GM21447 (cell line): ENCODE measurements at regions not wholly inside any gene's neighbourhood (a gene's known extent, or its start where the extent isn't known, plus 50 kb on each side); places are given as distances from the start of the nearest gene placed in this dataset.

Experiments used
- ATAC-seq: cut with Tn5 transposase; IDR thresholded peaks from one replicate; pipeline ENCODE4 v1.9.1; 2021; ENCODE audit not compliant: unreplicated experiment

DNA sequence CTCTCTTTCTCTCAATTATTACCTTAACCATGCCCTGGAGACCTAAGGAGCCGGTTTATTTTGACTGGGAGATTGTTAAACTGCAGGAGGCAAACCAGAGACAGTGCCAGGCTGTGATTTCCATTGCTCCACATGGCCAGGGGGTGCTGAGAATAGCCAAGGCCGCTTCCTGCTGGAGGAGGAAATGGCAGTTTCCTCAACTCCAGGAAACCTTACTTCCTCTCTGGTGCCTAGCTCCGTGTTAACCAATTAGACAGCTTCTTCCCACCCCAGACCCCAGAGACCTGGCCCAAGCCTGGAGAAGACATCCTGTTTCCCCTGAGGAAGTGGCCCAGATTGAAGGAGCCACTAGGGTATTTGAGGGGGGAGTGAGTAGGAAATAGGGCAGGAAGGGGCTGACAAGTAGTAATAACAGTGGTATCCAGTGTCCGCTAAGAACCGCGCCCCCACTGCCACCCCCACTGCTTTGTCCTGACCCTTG, 161.2 kb downstream of the PLPP3 start:
- no peak for ATAC-seq

DNA sequence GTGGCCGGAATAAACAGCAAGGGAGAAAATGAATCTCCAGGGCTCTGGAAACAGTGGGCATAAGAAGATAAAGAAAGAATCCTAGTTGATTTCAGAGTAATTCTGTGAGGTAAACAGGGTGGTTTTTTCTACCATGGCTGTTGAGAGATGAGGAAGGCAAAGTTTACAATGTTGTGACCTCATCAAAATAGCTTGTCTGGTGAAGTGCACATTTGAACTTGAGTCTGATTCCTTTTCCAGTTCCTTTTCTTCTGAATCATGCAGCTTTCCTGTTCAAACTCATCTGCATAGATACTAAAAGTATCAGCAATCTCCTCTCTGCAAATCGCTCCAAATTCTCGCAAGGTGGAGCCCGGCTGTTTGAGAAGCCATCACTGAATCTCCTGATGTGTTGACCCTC, 161.7 kb downstream of the PLPP3 start:
- no peak for ATAC-seq

DNA sequence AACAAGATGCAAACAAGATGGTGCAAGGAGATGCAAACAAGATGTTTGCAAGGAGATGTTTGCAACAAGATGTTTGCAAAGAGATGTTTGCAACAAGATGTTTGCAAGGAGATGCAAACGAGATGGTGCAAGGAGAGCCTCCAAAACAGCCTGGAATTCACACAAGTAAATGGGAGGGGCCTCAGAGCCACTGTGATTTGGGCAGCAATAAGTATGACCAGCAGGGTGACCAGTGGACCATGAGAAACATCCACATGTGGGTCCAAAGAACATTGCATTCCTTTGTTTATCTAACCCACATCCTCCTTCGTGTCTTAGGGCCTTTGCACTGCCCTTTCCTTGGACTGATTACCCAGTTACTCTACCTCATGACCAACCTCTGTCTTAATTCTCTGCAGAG, 162.9 kb downstream of the PLPP3 start:
- no peak for ATAC-seq

DNA sequence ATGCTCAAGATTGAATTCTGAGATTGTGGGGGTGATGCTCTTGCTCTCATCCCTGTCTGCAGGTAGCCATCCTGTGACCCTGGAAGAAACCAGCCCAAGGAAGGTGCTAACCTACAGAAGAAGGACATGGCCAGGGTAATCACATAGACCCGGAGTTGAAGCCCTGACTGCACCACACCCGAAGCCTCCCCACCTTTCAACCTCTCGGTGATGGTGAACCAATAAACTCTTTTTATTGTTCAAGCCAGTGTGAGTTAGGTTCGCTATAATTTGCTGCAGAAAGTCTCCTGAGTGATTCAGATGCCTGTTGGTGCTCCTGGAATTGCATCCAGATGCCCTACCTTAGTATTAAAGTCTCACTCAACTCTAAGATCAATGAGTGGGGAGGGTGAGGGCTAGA, 163.6 kb downstream of the PLPP3 start:
- ATAC-seq, result no peak

DNA sequence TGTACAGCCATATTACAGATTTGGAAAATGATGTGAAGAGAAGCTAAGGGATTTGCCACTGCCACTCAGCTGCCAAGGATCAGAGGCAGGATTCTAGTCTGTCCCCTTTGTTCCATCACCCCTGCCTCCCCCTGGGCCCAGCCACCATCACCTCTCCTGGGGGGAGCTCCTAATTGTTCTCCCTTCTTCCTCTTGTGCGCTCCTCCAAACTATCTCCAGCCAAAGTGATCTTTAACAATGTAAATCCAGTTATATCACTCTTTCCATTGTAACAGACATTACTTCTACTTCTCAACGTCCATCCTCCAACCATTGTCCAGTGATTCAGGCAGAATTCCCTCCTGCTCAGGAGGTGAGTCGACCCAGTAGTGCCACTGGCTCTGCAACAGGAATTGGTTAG, 164.1 kb downstream of the PLPP3 start:
- ATAC-seq, result no peak

DNA sequence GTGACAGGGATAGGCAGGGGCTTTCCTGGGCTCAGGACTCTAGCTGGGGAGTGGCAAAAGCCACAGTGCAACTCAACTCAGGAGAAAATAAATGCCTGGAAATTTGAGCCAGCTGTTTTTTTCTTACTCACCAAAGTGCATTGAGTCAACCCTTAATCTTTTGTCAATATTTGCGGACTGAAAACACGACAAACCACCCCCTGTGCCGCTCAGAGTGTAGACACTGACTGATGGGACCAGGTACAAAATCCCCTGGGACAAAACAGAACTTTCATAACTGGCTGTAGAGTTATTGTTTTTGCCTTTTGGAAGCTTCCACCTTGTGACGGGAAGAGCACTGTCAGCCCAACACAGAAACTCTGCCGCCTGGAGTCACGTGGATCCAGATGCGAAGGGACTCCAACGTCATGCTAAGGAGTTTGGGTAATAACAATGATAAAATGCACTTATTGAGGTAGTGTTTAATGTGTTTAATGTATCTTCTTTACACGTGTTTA, 164.6 kb downstream of the PLPP3 start:
- no peak for ATAC-seq

DNA sequence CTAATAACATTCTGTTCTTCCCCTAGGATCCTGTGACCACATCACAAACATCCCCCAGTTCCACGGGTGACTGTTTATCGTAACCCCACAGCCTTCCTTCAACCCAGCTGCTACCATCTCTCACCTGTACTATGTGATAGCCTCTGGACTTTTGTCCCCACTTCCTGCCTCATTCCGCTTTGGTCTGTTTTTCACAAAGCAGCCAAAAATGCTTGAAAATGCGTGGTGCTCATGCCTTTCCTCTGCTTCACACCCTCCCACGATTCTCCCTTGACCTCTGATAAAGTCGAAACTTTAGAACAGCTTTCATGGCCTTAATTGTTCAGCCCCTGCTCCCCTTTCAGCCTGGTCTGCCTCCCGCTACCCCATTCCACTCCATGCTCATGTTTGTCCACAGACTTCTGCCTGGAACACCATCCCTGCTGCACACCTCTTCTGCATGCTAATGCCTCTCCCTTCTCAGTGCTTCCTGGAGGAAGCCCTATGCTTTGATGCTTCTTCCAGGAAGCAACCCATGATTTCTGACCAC, 165.6 kb downstream of the PLPP3 start:
- ATAC-seq, result no peak

DNA sequence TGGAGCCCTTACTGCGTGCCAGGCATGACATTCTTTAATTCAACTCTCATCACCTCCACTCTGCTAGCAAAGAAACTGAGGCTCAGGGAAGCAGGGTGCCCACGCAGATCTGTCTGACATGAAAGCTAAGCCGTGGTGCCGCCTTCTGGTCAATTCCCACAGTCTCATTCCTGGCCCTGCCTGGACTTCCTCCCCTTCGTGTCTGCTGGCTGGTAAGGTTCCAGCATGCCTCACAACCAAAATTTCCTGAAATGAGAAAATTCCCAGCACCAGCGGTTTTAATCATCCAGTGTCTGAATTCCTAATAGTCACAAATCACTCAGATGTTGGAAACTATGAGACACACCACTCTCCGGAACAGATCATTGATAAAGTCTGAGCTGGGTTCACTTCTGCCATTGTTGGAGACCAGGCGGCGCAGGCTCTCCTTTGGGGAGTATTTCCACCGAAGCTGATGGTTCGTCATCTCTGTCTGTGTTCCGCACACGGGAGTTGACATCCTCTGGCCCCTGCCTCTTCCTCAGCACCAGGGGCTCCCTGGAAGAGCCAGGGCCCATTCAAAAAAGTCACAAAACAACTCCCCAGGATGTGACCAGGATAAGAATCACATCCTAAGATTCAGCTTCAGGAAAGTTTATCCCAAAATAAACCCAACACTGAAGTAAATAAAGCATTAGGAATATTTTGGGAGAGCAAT, 167.7 kb downstream of the PLPP3 start:
- ATAC-seq, result no peak

DNA sequence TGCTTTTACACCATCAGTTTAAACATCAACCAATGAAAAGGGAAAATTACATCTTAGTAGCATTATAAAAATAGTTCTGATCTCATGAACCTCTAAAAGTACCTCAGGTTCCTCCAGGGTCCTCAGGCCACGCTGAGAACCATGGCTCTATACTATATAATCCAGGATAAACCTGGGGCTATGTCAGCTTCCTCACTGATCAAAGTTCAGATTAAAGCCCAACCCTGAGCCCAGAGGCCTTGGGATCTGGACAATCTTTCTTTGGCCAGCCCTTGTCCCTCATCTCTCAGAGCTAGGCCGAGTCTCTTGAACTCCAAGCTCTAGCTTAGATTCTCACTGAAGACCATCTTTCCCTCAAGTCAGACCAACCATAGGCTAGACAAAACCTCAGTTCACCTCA, 168.3 kb downstream of the PLPP3 start:
- ATAC-seq, result no peak

DNA sequence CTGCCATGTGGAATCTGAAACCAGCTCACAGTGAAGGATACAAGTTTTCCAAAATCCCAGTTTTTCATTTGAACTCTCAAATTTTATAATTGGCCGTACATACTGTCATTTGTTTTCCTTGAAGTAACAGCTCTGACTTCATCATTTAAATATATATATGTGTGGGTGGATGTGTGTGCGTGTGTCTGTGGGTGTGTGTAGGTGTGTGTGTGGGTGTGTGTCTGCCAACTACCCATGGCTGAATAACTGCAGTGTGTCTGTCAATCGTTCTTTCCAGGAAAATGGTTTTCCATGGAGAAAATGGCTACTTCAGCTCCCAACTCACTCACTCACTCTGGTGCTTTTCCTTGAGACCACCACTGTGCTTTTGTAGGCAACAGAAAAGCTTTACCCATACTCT, 169.0 kb downstream of the PLPP3 start:
- no peak for ATAC-seq

DNA sequence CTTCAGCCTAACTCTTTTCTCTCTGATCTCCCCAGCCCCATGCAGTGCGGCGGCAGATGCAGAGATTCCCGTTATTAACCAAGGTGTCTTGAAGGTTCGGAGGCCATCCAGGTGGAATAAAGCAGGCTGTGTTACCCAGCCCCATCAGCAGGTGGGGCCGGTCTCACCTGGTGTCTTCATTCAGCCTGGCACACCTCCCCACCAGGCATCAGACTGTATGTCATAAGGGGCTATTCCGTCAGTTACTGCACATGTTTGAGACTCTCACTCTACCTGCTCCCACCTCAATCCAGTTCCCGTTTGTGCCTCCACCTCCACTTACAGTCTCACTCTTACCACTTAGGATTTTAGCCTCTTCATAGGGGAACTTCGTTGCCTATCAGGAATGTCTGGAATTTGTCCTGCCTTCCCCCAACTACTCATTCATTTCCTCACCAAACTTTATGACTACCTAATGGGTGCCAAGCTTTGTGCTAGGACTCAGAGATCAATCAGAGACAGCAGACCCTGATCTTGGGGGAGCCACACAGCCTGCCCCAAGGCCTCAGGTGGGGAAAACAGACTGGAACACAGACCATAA, 170.2 kb downstream of the PLPP3 start:
- ATAC-seq, result no peak

DNA sequence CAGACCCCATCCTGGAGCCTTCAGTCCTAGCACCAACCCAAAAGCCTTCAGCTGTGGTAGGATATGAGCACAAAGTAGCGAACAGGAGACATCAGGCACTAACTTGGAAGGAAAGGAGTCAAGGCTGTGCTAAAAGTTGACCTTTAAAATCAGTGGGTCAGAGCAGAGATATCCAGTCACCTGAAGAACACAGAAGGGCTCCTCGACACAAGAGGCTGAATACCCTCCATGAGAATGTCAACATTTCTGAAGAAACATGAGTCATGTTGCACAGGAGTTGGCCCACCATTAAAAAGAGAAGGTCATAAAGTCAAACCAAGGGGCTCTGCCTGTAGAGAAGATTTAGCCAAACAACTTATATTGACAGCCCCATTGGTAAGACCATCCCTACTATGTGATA, 172.5 kb downstream of the PLPP3 start:
- no peak for ATAC-seq

DNA sequence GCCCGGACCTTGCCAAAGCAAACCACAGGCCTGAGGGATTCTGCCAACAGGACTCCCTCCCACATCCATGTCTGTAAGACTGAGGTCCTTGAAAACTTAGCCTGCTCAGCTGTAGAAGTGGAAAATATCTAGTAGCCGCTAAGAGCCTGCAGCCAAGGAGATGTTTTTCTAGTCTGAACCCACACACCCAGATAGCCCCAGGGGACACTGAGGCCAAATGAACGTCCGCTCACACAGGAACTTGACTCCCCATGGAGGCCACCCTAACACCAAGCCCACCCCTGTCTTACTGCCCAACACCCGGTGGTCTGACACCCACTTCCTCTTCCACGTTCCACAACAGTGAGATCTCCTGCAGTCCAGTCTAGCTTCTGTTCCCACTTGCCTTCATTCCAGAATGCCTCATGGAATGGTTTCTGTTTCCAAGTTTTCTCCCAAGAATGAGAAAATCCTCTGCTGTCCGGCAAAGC, 174.8 kb downstream of the PLPP3 start:
- no peak for ATAC-seq

DNA sequence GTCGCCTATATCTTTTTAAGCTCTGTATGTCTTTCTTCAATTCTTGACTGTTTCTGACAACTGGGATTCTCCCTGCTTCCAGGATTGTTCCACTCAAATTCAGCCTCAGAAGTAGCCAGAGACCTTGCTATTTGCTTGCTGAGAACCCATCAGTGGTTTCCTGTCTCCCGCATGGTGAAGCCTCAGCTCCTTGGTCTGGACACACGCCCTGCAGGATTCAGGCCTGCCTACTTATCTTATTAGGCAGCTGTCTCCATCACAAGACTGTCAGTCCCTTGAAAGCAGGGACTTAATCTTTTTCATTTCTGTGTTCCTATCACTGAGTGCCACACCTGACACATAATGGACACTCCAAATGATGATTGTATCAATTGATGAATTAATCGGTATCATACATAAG, 175.3 kb downstream of the PLPP3 start:
- no peak for ATAC-seq

DNA sequence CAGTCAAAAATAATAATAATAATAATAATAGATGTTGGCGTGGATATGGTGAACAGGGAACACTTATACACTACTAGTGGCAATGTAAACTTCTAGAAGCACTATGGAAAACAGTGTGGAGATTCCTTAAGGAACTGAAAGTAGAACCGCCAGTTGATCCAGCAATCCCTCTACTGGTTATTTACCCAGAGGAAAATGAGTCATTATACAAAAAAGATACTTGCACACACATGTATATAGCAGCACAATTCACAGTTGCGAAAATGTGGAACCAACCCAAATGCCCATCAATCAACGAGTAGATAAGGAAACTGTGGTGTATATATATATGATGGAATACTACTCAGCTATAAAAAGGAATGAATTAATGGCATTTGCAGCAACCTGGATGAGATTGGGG, 176.0 kb downstream of the PLPP3 start:
- ATAC-seq, result no peak

DNA sequence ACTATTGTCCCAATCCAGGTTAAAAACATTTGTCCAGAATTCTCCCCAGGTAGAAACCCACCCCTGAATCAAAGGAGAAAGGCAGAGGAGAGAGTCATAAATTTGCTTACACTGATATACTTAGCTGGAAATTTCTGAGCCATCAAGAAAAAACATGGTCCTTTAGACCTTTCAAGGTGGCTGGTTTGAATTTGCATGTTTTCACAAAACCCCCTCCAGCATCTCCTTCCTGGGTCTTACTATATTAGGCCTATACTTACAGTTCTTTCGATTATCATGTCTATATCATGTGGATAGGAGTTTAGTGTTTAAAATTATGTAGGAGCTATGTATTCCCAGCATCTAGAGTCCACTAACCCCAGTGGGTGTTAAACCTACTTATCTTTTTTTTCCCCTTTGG, 178.2 kb downstream of the PLPP3 start:
- ATAC-seq, result no peak

DNA sequence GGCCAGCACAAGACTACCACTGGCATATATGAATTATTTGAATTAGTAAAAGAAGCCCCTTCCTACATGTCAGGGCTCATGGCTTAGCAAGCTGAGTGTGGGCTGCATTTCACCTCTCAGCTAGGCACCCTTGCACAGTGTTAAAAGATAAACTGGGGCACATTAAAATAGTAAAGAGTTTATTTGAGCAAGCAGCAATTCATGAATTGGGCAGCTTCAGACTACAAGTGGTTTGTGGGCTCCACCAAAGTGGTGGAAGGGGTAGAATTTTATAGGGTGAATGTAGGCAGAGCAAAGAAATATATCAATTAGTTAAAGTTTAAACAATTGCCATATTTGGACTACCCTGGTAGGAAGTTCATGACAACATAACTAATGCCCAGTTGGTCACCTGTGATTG, 178.8 kb downstream of the PLPP3 start:
- no peak for ATAC-seq

DNA sequence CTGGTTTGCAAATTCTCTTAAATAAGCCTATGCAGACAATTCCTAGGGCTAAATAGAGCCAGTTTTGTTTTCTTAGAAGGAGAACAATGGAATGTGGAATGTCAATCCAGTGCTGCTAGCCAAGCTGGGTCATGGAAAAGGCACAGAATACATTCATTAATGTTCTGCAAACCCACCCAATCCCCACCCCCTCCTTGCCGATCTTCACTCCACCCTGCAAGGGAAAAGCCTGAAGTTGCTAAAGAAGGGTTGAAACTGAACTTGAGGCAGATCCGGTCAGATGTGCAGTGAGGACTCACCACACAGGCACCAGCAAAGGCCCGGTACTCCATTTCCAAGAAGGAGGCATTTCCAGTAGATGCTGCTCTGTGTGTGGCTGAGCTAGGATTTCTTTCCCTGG, 179.6 kb downstream of the PLPP3 start:
- ATAC-seq, result no peak

DNA sequence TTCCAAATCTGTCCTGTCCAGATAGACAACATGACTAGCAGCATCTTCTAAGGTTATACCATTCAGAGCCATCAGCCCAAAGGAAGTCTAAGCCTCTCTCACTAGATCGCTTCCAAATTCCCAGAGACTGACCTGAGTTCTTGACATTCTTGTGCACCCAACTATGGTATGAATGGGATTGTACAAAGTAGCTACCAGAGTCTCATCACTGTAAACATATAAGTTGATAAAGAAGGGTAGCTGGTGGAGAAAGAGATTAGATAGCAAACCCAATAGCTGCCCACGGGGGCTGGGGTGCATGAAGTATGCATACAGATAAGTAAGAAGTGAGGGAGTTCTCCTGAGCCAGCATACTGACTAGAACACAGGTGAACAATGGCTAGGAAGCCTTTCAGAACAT, 180.0 kb downstream of the PLPP3 start:
- no peak for ATAC-seq

DNA sequence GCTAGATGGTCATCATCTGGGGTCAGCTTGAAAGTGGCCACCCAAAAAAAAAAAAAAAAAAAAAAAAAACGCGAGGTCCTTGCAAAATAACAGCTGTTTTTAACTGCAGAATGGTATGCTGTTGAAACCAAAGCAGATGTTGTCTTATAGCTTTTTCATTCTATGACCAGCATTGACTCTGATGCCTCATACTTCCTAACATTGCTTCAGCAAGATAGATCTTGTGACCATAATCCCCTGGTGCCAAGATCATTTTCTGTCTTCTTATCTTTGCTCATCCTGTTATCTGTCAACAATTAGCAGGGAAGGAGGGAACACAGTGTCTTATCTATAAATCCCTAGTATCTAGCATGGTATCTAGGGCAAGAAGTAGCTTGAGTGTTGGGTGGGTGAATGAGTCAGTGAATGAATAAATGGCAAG, 181.5 kb downstream of the PLPP3 start:
- ATAC-seq, result no peak

DNA sequence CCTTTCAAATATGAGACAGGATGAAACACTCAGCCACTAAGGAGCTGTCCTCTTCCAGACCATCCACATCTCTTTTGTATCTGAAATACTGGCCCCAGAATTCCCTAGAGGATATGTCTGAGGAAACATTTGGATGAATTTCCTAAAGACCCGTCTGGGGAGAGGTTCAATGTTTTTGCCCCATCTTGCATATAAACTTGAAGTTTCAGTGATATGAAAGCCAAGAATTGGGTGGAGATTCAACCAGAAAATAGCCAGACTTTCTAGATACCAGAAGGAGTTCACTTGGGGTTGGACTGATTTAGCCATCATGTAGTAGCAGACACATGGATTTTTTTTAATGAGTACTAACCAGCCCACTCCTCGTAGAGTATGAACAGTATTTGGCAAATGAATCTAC, 182.0 kb downstream of the PLPP3 start:
- ATAC-seq, result no peak

DNA sequence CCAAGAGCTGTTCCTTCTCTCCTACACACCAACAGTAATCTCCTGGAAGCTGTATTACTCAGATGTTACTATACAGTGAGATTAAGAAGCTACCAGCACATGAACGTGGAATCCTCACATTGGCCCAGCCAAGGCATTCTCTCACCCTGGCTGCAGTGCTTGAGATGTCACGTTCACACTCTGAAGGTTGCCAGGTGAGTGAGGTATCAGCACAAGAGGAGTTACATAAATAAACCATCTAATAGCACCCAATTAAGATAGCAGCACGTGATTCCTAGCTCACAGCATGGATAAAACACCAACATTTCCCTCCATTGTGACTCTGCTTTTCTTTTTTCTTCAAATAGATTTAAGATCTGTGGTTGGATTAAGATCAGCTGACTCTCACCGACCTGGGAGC, 182.8 kb downstream of the PLPP3 start:
- no peak for ATAC-seq
